Adrenal gland (tissue), 9 donors: ENCODE measurements at regions not wholly inside any gene's neighbourhood (a gene's known extent, or its start where the extent isn't known, plus 50 kb on each side); places are given as distances from the start of the nearest gene placed in this dataset.
"Not testable (repeated sequence)": the region's sequence is repeated elsewhere in the genome, so short reads cannot be mapped to it uniquely, and the experiment has no call there.

ENCODE experiments used
- DNase-seq, 7 donors: peaks; one replicate each; pipeline ENCODE4 v3.0.0-alpha.2; 2019 to 2020
- H3K27ac ChIP-seq, 5 donors: fragments of 200-600 bp; sonication (generic) in 4 of 5; 1 replicate in 3 of 5; 2 replicates in 2 of 5; pipeline versions ENCODE4 v1.5.1 to v1.8.0; 2016 to 2020; ENCODE audit warnings: mild to moderate bottlenecking in 1 of 5
- H3K27me3 ChIP-seq: fragments of 200-600 bp; 2 replicates; pipeline ENCODE4 v1.8.0; 2021
- H3K36me3 ChIP-seq, 2 donors: fragments of 200-600 bp; replicated peaks in 1 of 2; 1 replicate in 1 of 2; 2 replicates in 1 of 2; pipeline versions ENCODE4 v1.5.1 to v1.8.0; 2018 to 2022
- H3K4me1 ChIP-seq, 2 donors: fragments of 200-600 bp; replicated peaks in 1 of 2; 1 replicate in 1 of 2; 2 replicates in 1 of 2; pipeline versions ENCODE4 v1.5.1 to v1.8.0; 2018 to 2021
- H3K4me3 ChIP-seq, 4 donors: fragments of 200-600 bp; sonication (generic) in 3 of 4; one replicate each; pipeline ENCODE4 v1.5.1; 2016 to 2018
- H3K9me3 ChIP-seq, 3 donors: fragments of 200-600 bp; sonication (generic) in 1 of 3; replicated peaks in 1 of 3; 1 replicate in 2 of 3; 2 replicates in 1 of 3; pipeline versions ENCODE4 v1.5.1 to v1.8.0; 2016 to 2021
- POLR2A ChIP-seq, 2 donors: fragments of 450-650 bp; IDR thresholded peaks; one replicate each; pipeline ENCODE4 v1.6.1; 2017; ENCODE audit warnings: antibody characterized with exemption in 2 of 2, mild to moderate bottlenecking in 2 of 2, moderate library complexity in 1 of 2
- WGBS, 4 donors: extraction: QIAGEN DNeasy Blood & Tissue Kit in 2 of 4; methylation state at CpG; one replicate each; pipeline versions ENCODE4 v1.1.5 to v1.1.7; 2013 to 2017; 5-methylcytosine and 5-hydroxymethylcytosine counted together
- intact Hi-C, 2 donors: fragments of 100-400 bp; cut with DNase I; formaldehyde crosslinking; loops; one replicate each; pipeline versions ENCODE4 v1.14.1 to v1.15.0; 2022 to 2023
- TF ChIP-seq, protein P1 (sequence below), 6 experiments: fragments of 450-650 bp in 4 of 6; fragments of 200-600 bp in 2 of 6; sonication (generic) in 1 of 6; IDR thresholded peaks; 1 replicate in 5 of 6; 2 replicates in 1 of 6; pipeline versions ENCODE4 v1.5.1 to v1.8.0; 2016 to 2021; ENCODE audit warnings: antibody characterized with exemption in 6 of 6, mild to moderate bottlenecking in 2 of 6, moderate library complexity in 1 of 6
- donor health status: healthy with polysubstance abuse.
- donor health status: Bipolar disorder and iron deficiency.
- donor health status: DM: yes; HTN: yes; CAD: no.
- donor health status: DM: no; HTN: no; CAD: no.
- donor health status: DM: no; HTN: no; CAD: no.

DNA sequence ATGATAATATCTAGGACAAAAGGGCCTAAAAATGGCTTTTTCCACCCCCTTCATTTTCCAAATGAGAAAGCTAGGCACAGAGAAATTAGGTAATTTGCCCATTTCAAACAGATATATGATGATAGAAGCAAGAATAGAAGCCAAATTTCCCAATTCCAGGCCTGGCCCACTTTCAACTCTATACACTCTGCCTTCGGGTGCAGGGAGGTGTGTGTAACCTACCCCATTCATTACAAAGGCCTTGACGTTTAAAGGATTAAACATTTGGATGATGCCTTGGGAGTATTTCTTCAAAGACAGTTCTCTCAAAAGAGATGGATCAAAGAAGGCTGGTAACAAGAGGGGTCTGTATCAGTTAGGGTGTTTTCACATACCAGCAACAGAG is 134.1 kb downstream of the CCDC34 start:
- intact Hi-C loops = no loop called here
- H3K9me3 ChIP-seq = no peaks in the 10 kb centered on the region
- no peak for DNase-seq
- TF ChIP-seq POLR2A (IDR thresholded peaks at IDR 0.05) = no peak
- TF ChIP-seq, protein P1, sequence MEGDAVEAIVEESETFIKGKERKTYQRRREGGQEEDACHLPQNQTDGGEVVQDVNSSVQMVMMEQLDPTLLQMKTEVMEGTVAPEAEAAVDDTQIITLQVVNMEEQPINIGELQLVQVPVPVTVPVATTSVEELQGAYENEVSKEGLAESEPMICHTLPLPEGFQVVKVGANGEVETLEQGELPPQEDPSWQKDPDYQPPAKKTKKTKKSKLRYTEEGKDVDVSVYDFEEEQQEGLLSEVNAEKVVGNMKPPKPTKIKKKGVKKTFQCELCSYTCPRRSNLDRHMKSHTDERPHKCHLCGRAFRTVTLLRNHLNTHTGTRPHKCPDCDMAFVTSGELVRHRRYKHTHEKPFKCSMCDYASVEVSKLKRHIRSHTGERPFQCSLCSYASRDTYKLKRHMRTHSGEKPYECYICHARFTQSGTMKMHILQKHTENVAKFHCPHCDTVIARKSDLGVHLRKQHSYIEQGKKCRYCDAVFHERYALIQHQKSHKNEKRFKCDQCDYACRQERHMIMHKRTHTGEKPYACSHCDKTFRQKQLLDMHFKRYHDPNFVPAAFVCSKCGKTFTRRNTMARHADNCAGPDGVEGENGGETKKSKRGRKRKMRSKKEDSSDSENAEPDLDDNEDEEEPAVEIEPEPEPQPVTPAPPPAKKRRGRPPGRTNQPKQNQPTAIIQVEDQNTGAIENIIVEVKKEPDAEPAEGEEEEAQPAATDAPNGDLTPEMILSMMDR (IDR thresholded peaks at IDR 0.05) = no peak
- no peak overlapping the region for H3K4me3 ChIP-seq
- H3K27ac ChIP-seq = no peak overlapping the region
- 64 to 77% (median 68%) methylated on average over 2 of the region's 2 CpGs for WGBS, 4 donors
- no peaks in the 10 kb centered on the region for H3K27me3 ChIP-seq
- H3K36me3 ChIP-seq = no peaks in the 10 kb centered on the region
- H3K4me1 ChIP-seq = peaks cover 0 to 5% of the 10 kb centered on the region in 2 donors

DNA sequence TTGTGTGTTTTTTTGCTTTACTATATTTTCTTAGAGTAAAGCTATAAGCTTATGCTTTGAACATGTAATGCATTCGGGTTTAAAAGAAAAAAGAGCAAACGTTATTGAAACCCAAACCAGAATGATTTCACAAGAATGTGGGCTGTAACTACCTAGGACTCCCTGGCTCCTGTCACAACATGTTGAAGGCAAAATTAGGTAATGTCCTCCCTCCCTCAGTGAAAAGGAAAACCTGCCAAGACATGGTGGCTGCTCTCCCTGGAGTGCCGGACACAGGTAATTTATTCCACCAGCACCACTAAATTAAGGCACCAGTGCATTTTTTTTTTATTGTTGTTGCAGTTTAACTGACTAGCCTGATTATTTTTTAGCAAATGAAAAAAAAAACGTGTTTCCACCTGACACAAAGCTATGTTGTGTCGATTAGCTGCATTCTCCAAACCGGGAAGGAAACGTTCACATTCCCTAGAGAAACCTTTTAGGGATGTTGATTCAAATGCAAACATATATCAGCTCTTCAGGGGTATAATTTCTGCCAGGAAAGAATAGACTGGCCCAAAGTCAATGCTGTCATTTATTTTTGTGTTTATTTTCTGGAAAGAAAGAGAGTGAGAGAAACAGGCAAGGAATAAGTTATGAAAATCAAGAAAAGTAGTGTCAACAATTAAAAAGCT is 134.6 kb downstream of the CCDC34 start:
- DNase-seq = no peak
- Histone ChIP-seq H3K9me3 (no peaks in the 10 kb centered on the region), H3K27ac (no peak overlapping the region), H3K4me3 (no peak overlapping the region), H3K27me3 (no peaks in the 10 kb centered on the region), H3K36me3 (no peaks in the 10 kb centered on the region), H3K4me1 (no peaks in the 10 kb centered on the region)
- whole genome bisulfite sequencing, 4 donors = 66 to 71% (median 68%) methylated on average over 7 of the region's 7 CpGs
- intact Hi-C loops = no loop called here
- TF ChIP-seq, protein P1 (IDR thresholded peaks at IDR 0.05) = no peak
- TF ChIP-seq POLR2A (IDR thresholded peaks at IDR 0.05) = no peak

DNA sequence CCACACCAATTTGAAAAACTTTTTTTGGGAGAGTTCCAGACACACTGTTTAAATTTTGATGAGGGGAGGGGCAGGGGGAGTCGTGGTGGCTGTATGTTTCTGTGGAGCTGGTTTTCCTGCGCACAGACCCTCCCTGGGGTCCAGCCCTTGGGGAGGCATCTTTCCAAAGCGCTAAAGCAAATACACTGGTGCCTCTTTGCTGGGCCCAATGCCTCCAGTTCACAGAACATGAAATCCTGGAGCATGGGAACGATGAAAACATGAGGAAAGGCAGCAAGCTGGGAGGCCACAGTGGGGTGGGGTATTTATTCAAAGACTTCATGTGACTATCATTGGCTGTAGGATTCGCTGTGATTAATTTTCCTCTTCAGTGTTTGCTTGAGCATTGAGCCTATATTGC is 135.3 kb downstream of the CCDC34 start:
- no peak for DNase-seq
- TF ChIP-seq, protein P1 (IDR thresholded peaks at IDR 0.05) = no peak
- no peak for TF ChIP-seq POLR2A (IDR thresholded peaks at IDR 0.05)
- intact Hi-C loops = no loop called here
- Histone ChIP-seq H3K36me3 (no peaks in the 10 kb centered on the region), H3K4me3 (no peak overlapping the region), H3K27me3 (no peaks in the 10 kb centered on the region), H3K4me1 (no peaks in the 10 kb centered on the region), H3K9me3 (no peaks in the 10 kb centered on the region), H3K27ac (no peak overlapping the region)
- 62 to 68% (median 67%) methylated on average over 5 of the region's 5 CpGs for WGBS, 4 donors

DNA sequence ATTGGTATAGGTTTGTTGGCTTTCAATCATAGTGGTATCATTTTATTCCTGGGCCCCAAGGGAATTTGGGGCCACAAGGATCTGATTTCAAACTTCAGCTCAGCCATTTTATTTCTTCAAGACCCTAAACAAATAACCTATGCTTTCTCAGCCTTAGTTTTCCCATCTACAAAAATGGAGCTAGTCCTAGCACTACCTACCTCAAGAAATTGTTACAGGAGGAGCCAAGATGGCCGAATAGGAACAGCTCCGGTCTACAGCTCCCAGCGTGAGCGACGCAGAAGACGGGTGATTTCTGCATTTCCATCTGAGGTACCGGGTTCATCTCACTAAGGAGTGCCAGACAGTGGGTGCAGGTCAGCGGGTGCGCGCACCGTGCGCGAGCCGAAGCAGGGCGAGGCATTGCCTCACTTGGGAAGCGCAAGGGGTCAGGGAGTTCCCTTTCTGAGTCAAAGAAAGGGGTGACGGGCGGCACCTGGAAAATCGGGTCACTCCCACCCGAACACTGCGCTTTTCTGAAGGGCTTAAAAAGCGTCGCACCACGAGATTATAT is 143.5 kb downstream of the CCDC34 start:
- H3K27me3 ChIP-seq, H3K4me3 ChIP-seq, DNase-seq, H3K27ac ChIP-seq, H3K9me3 ChIP-seq, H3K36me3 ChIP-seq, intact Hi-C loops: not testable (repeated sequence)
- H3K4me1 ChIP-seq = peaks cover 39 to 42% of the 10 kb centered on the region in 2 donors
- 90 to 100% (median 93%) methylated on average over 6 to 22 of the region's 24 CpGs for WGBS, 4 donors
